ENCODE measurements at regions not wholly inside any gene's neighbourhood (a gene's known extent, or its start where the extent isn't known, plus 50 kb on each side); places are given as distances from the start of the nearest gene placed in this dataset.

DNA sequence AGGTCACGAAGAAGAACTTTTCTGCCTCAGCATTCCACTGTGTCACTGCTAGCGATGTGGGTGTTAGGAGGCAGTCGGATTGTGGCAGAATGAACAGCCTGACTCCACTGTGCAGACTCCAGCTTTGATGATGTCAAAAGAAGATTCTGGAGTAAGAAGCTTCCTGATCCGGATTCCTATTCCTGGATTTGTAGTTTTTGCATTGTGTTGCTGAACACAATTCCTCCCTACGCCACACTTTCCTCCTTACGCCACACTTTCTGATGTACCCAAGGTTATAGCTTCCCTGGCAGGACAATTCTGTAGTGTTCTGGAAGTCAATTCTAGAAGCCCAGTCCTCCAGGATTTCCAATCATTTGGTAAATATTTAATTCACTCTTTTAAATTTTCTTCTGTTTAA, 665.2 kb upstream of the ADGRL2 start:
- POLR2A ChIA-PET (ENCODE audit: partially characterized antibody): no interaction called here
- Histone ChIP-seq H3K4me3 (ENCODE audit: extremely low read depth in 1 of 4, insufficient read depth in 2 of 4, low read depth in 3 of 4, low read length in 4 of 4) (no peak overlapping the region), H2BK5ac (ENCODE audit: low read depth, low read length) (no peak overlapping the region), H3K27ac (ENCODE audit: low read depth, low read length) (no peak overlapping the region), H3K27me3 (replicated peaks in 1 of 4; ENCODE audit: control insufficient read depth in 3 of 4, extremely low read depth in 1 of 4, insufficient read depth in 3 of 4, low read length in 3 of 4) (peaks cover 0 to 1% (median 0%) of the 10 kb centered on the region in 4 experiments; a peak in 1 of 7 replicates), H2BK20ac (ENCODE audit: low read length) (no peak overlapping the region; the same call in 1 of the 2 replicates), H2BK15ac (ENCODE audit: low read length) (no peak overlapping the region), H4K5ac (ENCODE audit: insufficient read length, low read depth, low read length) (no peak overlapping the region), H3K79me1 (ENCODE audit: low read depth, low read length) (no peaks in the 10 kb centered on the region), H2BK120ac (replicated peaks; ENCODE audit: low read depth, low read length) (no peak overlapping the region), H3K9ac (replicated peaks in 1 of 4; ENCODE audit: extremely low read depth in 1 of 4, low read depth in 3 of 4, low read length in 3 of 4) (no peak overlapping the region), H3K79me2 (ENCODE audit: control insufficient read depth in 1 of 2, insufficient read depth in 2 of 2, low read length in 2 of 2) (no peaks in the 10 kb centered on the region), H2AFZ (ENCODE audit: low read length) (no peak overlapping the region), H4K20me1 (replicated peaks in 1 of 2; ENCODE audit: control insufficient read depth in 1 of 2, insufficient read depth in 2 of 2, low read length in 2 of 2) (no peaks in the 10 kb centered on the region), H2AK5ac (ENCODE audit: low read depth, low read length) (no peak overlapping the region), H2BK12ac (ENCODE audit: low read depth, low read length) (no peak overlapping the region; the same call in 1 of the 2 replicates), H3K56ac (replicated peaks; ENCODE audit: insufficient read length, low read depth, low read length) (no peak overlapping the region), H3K4ac (replicated peaks; ENCODE audit: insufficient read length, low read depth, low read length) (no peak overlapping the region), H3K23ac (ENCODE audit: insufficient read length) (no peak overlapping the region), H3K4me2 (ENCODE audit: insufficient read depth in 1 of 2, low read depth in 2 of 2, low read length in 2 of 2) (0 out of 4 replicates have a peak overlapping the region, but pooled peaks of 1 of the 2 experiments have one; percentile 18), H3K4me1 (replicated peaks in 1 of 4; ENCODE audit: control insufficient read depth in 3 of 4, insufficient read depth in 4 of 4, low read length in 3 of 4) (no peaks in the 10 kb centered on the region), H4K8ac (ENCODE audit: extremely low read depth, insufficient read depth, low read length) (no peak overlapping the region), H3K23me2 (ENCODE audit: low read depth, low read length) (no peaks in the 10 kb centered on the region), H3K36me3 (ENCODE audit: control insufficient read depth in 2 of 4, insufficient read depth in 4 of 4, low read length in 3 of 4) (no peaks in the 10 kb centered on the region), H3K9me3 (ENCODE audit: insufficient read depth in 2 of 2, low read depth in 1 of 2, low read length in 1 of 2) (no peaks in the 10 kb centered on the region), H3K14ac (ENCODE audit: insufficient read length) (no peak overlapping the region), H3K18ac (ENCODE audit: extremely low read depth, low read length) (no peak overlapping the region), H4K91ac (replicated peaks; ENCODE audit: insufficient read length, low read length) (no peak overlapping the region)
- FAIRE-seq: no peak
- TF ChIP-seq SP1 (IDR thresholded peaks at IDR 0.05; ENCODE audit: low read depth, low read length): peak; percentile 49; the same call in 1 of the 2 replicates
- TF ChIP-seq GABPA (IDR thresholded peaks at IDR 0.05; ENCODE audit: borderline replicate concordance, insufficient read depth, low read length): no peak
- 97% methylated on average over 6 of the region's 6 CpGs; no CpG with 5 or more reads in 1 of the 2 experiments for WGBS, 2 experiments (ENCODE audit: extremely low coverage in 1 of 2, insufficient coverage in 1 of 2, insufficient read length in 1 of 2, insufficient replicate concordance in 2 of 2, low coverage in 1 of 2, low lambda C conversion rate in 2 of 2, missing lambda C conversion rate in 1 of 2)
- DNase-seq (ENCODE audit: low read depth in 1 of 2, low spot score in 2 of 2): no peak
- CTCF ChIA-PET (ENCODE audit: partially characterized antibody): interaction anchor here (0.6 kb wide), 1 partner anchor 1500 kb away, joined by 3 read pairs; no protein-coding TSS in a partner anchor

Data from H1 (cell line).